Stomach (tissue), 4 donors: ENCODE measurements at regions not wholly inside any gene's neighbourhood (a gene's known extent, or its start where the extent isn't known, plus 50 kb on each side); places are given as distances from the start of the nearest gene placed in this dataset.

Source experiments
- CTCF ChIP-seq, 7 experiments: fragments of 450-650 bp in 4 of 7; fragments of 200-600 bp in 3 of 7; sonication (generic) in 3 of 7; IDR thresholded peaks; one replicate each; pipeline ENCODE4 v1.5.1; 2016 to 2019; ENCODE audit warnings: antibody characterized with exemption in 7 of 7, control low read depth in 2 of 7, mild to moderate bottlenecking in 1 of 7
- POLR2A ChIP-seq, 4 donors: fragments of 450-650 bp; IDR thresholded peaks; one replicate each; pipeline ENCODE4 v1.6.1; 2016; ENCODE audit warnings: antibody characterized with exemption in 4 of 4, control low read depth in 2 of 4, mild to moderate bottlenecking in 1 of 4, moderate library complexity in 1 of 4

- TF ChIP-seq CTCF (IDR thresholded peaks at IDR 0.05) (no peak), POLR2A (IDR thresholded peaks at IDR 0.05) (no peak)
These were observed 949.6 kb downstream of the TBC1D32 start for GRCh38 chr6:120384671-120385070.
